NCI-H2227 treated with DMSO at 0.1 percent for 48 hours (cell line): ENCODE measurements at regions not wholly inside any gene's neighbourhood (a gene's known extent, or its start where the extent isn't known, plus 50 kb on each side); places are given as distances from the start of the nearest gene placed in this dataset.
"Not testable (repeated sequence)": the region's sequence is repeated elsewhere in the genome, so short reads cannot be mapped to it uniquely, and the experiment has no call there.

Source experiments
- DNase-seq: peaks from one replicate; lab custom pipeline; 2025; lab: John Stamatoyannopoulos, UW

- DNase-seq, result no peak
Measured at GRCh38 chr10:52952391-52953055, 179.9 kb upstream of the MBL2 start.

DNA sequence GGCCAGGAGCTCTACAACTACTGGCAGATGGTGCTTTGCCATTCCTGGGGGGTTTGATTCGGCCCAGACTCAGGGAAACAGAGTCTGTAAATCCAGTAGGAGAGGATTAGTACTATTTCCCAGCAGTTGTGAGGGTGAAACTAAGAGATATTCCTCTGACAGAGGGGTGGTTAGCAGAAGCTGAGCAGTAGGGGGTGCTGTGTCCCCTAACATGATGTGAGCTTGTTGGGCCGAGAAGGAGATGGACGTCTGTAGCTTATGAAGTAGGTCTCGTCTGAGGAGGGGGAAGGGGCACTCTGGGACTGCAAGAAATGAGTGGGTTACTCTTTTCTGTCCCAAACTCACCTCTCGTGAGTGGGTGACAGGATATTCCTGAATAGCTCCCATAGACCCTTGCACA, 179.2 kb upstream of the MBL2 start:
- no peak for DNase-seq

- no peak for DNase-seq
Measured at GRCh38 chr10:52950578-52950977, 178.0 kb upstream of the MBL2 start.

GRCh38 chr10:52949899-52950298, 177.3 kb upstream of the MBL2 start:
- DNase-seq, result no peak

- DNase-seq, result no peak
Measured at GRCh38 chr10:52946486-52946885, 173.9 kb upstream of the MBL2 start.

- not testable (repeated sequence) for DNase-seq
Measured at GRCh38 chr10:52945521-52945920, 172.9 kb upstream of the MBL2 start.

- DNase-seq, result no peak
Measured at GRCh38 chr10:52940921-52941320, 168.3 kb upstream of the MBL2 start.

DNA sequence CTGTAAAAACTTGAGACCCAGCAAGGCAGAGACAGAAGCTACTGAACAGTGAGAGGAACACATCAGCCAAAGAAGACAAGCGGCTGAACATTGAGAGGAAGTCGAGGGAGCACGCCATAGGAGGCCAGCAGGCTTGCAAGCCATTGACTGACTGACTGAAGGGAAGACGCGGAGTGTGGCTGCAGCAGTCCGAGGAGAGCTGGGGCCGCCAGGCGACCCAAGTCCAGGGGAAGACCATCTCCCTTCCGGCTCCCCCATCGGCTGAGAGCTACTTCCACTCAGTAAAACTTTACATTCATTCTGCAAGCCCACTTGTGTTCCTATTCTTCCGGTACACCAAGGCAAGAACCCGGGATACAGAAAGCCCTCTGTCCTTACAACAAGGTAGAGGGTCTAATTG, 167.3 kb upstream of the MBL2 start:
- no peak for DNase-seq

GRCh38 chr10:52933748-52934147, 161.2 kb upstream of the MBL2 start:
- no peak for DNase-seq

DNA sequence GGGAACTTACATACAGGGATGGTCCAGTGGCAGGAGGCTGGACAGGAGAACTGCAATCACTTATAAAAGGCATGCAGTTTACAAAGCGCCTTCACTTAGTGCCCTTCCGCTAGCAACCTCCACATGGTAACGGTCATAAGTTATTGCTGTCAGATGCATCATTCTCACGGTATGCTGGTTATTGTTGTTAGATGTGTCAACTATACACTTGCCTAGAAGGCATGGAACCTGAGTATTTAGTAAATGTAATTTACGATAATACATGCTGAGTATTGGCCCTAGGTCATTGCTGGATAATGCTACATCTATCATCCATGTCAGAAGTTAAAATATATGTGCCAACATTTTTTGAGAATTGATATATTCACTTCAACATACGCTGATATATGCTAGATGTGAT, 155.1 kb upstream of the MBL2 start:
- DNase-seq, result no peak

- no peak for DNase-seq
Measured at GRCh38 chr10:52923520-52923919, 150.9 kb upstream of the MBL2 start.

DNA sequence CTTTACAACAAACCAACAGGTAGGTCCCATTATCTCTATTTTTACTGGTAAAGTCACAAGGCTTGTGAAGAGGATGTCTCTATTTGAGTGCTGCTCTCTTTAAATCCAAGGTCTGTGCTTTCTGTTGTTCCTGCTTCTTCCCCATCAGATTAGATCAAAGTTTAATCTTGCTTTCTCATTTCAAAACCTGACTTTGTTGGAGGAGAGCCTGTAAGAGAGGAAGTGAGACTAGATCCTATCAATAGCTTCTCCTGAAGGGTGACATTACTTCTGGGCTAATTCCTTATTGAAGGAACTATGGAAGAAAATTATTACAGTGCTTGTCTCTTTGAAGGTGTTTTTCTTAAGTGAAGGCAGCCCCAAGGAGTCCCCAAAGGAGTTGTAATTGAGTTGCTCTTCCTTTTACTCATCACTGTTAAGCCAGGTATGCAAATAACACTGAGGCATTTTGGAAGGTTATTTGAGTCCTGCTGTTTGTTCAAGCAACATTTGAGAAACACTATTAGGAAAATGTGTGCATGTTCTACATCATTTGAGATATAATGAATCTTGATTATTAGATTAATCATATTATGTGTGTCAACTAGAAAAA, 146.2 kb upstream of the MBL2 start:
- no peak for DNase-seq

GRCh38 chr10:52915391-52915790, 142.8 kb upstream of the MBL2 start:
- no peak for DNase-seq

- no peak for DNase-seq
Measured at GRCh38 chr10:52911163-52911562, 138.6 kb upstream of the MBL2 start.

DNA sequence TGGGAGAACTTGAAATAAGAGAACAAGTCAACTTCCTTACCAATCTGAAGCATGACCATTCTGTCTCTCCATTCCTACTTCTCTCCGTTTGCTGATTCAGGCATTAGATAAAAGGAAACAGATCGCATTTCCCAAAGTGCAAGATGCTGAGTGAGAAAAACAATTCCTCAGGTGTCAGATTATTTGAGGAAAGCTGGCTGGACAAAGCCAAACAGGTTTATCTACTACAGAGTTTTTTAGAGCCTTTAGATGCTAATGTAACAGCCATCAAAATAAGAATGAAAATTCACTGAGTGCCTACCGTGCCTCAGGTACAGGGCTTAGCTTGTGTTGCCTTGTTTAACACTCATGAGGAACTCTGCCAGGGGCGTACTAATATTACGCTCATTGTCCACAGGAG, 135.9 kb upstream of the MBL2 start:
- DNase-seq, result no peak

DNA sequence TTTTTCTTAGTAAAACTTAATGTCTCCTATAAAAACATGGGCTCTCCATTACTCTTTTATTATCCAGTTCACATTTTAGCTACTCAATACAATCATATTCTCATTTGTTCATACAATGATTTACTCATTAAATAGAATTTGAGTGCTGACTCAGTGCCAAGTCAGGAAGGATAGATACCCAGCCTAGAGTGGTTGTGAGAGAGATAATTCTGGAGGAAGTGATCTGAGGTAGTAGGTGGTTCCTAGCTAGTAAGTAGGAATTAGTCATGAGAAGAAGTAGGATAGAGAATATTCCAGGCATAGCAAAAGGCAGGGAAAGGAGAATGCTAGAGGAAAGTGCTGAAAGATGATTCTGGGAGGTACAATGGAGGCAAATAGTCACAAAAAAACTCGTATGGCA, 133.5 kb upstream of the MBL2 start:
- no peak for DNase-seq

GRCh38 chr10:52903397-52903938, 130.9 kb upstream of the MBL2 start:
- no peak for DNase-seq

DNA sequence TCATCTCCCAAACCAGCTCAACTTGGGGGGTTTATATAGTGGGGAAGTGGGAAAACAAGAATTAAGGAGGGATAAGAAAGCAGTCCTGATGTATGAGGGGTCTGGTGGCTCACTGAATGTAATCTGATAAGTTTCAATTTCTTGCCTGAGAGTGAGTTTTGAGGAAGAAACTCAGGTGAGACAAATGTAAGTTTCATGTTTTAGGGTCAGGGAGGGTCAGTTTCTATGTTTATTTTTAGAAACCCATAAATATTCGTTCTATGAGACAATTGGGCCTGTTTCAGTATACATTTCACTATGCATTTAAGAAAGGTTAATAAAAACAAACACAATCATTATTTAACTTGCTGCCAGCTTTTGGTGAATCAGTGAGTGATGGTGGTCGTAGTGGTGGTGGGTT, 128.0 kb upstream of the MBL2 start:
- no peak for DNase-seq

GRCh38 chr10:52897162-52897561, 124.6 kb upstream of the MBL2 start:
- no peak for DNase-seq

DNA sequence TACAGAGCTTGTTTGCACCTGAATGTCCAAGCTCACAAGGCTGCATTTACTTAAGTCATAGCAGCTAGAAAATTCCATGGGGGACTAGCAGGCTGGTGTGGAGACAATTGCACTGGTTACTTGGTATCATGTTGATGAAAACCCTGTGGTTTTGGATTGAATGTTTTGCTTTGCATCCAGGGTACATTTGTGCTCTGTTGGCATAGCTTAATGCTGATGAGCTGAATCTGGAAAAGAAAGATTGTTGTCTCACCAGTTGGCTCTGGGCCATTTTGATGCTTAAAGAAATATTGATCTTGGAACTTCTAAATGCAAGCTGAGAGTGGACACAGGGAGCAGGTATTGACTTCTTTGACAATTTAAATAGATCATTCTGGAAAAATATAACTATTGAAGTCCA, 122.5 kb upstream of the MBL2 start:
- DNase-seq, result no peak

GRCh38 chr10:52890281-52890680, 117.7 kb upstream of the MBL2 start:
- DNase-seq, result no peak

- DNase-seq, result no peak
Measured at GRCh38 chr10:52889611-52890010, 117.0 kb upstream of the MBL2 start.

DNA sequence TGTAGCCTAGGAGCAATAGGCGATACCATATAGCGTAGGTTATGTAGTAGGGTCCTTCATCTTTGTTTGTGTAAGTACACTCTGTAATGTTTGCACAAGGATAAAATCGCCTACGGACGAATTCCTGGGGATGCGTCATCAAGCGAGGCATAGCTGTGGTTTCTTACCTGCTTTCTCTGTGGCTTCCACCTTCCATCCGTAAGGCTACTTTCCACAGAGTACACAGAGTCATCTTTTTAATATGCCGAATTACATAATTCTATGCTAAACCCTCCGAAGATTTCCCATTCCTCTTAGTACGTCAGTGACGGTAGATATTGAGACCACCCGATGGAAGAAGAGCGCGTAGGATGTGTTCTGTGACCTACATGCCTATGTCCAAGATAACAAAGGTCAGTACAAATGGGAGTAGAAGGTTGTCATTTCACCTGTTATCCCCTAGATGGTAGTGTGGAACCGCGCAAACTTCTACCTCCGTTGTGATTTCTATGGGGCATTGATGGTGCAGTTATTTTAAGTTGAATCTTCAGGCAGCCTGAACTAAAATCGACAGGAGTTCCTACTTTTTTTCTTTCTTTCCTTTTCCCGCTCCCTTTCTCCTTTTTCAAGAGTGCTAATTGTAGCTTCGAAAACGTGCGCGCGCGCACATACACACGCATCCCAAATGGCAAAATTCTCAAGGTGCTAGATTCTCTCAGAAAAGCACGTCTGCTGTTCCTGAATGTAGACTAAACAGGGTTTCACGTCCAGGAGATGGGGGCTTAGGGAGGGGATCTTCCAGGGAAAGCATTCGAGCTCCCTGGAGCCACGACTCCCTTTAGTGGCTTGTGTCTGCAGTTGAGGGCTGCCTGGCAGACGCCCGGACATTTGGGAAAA, 111.7 kb upstream of the MBL2 start:
- peak; percentile 26 for DNase-seq
